ENCODE measurements at regions not wholly inside any gene's neighbourhood (a gene's known extent, or its start where the extent isn't known, plus 50 kb on each side); places are given as distances from the start of the nearest gene placed in this dataset.

DNA sequence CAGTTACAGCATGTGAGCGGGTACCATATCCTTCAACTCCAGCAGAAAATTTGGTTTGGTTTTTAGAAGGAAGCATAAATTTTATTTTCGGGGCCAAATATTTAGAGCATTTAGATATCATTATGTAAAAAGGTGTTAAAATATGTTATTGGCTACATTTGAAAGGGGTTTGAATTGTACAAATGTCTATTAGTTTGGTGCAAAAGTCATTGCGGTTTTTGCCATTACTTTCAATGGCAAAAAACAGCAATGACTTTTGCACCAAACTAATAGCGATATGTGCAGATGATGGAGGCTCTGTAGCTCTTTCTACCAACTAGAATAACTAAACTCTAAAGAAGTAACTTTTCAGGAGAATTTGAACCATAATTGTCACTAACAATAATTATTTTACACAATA lies 1666.2 kb upstream of the SLC39A10 start:
- no peak overlapping the region for H3K4me3 ChIP-seq (ENCODE audit: low read length in 2 of 2)

DNA sequence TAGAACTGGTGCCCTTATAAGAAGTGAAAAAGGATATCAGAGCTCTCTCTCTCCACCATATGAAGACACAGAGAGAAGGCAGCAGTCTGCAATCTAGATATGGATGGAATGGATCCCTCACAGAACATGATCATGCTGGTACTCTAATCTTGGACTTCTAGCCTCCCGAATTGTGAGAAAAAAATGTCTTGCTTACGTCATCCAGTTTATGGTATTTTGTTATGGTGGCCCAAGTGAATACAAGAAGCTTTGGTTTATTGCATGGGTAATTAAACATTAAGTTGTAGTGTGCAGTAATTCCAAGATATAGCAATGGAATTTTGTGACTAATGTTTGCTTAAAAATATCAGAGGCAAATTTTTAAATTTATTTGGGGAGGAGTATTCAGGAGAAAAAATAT lies 1667.4 kb upstream of the SLC39A10 start:
- H3K9ac ChIP-seq (ENCODE audit: low read length in 2 of 2): no peak overlapping the region
- no peak overlapping the region for H3K4me3 ChIP-seq (ENCODE audit: low read length in 2 of 2)
- no peaks in the 10 kb centered on the region for H3K27me3 ChIP-seq (ENCODE audit: control insufficient read depth in 1 of 2, insufficient read depth in 2 of 2, low read length in 2 of 2)
- H3K36me3 ChIP-seq (ENCODE audit: control insufficient read depth in 2 of 2, insufficient read depth in 2 of 2, low read length in 2 of 2): no peaks in the 10 kb centered on the region
- no peaks in the 10 kb centered on the region for H3K4me1 ChIP-seq (ENCODE audit: control insufficient read depth, insufficient read depth, low read length)
- no peaks in the 10 kb centered on the region for H3K9me3 ChIP-seq (ENCODE audit: control insufficient read depth in 2 of 2, low read length in 2 of 2)
- H3K27ac ChIP-seq (ENCODE audit: low read length): no peak overlapping the region

More for the DNA sequence above, 1666.2 kb upstream of the SLC39A10 start:
- Histone ChIP-seq H3K36me3 (ENCODE audit: control insufficient read depth in 2 of 2, insufficient read depth in 2 of 2, low read length in 2 of 2) (no peaks in the 10 kb centered on the region), H3K9ac (ENCODE audit: low read length in 2 of 2) (no peak overlapping the region), H3K27ac (ENCODE audit: low read length) (no peak overlapping the region), H3K4me1 (ENCODE audit: control insufficient read depth, insufficient read depth, low read length) (no peaks in the 10 kb centered on the region), H3K9me3 (ENCODE audit: control insufficient read depth in 2 of 2, low read length in 2 of 2) (no peaks in the 10 kb centered on the region), H3K27me3 (ENCODE audit: control insufficient read depth in 1 of 2, insufficient read depth in 2 of 2, low read length in 2 of 2) (no peaks in the 10 kb centered on the region)

DNA sequence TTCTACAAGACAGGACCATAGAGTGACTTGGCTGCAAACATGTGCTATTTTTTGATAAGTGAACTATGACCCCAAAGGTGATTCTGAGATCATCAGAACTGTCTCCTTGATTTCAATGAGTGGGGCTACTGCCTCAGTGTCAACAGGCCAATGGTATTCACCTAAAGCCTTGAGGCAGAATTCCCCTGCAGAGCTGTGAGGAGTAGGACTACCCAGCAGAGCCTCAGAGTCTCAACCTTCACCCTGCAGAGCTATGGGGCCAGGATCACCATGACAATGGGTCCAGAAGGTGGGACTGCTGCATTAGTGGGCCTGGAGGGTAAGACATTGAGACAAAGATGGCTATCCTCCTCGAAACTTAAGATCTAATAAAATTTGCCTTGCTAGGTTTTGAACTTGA lies 1668.2 kb upstream of the SLC39A10 start:
- no peaks in the 10 kb centered on the region for H3K4me1 ChIP-seq (ENCODE audit: control insufficient read depth, insufficient read depth, low read length)
- H3K27me3 ChIP-seq (ENCODE audit: control insufficient read depth in 1 of 2, insufficient read depth in 2 of 2, low read length in 2 of 2): no peaks in the 10 kb centered on the region
- no peaks in the 10 kb centered on the region for H3K36me3 ChIP-seq (ENCODE audit: control insufficient read depth in 2 of 2, insufficient read depth in 2 of 2, low read length in 2 of 2)
- H3K9ac ChIP-seq (ENCODE audit: low read length in 2 of 2): no peak overlapping the region
- no peaks in the 10 kb centered on the region for H3K9me3 ChIP-seq (ENCODE audit: control insufficient read depth in 2 of 2, low read length in 2 of 2)
- no peak overlapping the region for H3K4me3 ChIP-seq (ENCODE audit: low read length in 2 of 2)
- no peak overlapping the region for H3K27ac ChIP-seq (ENCODE audit: low read length)

DNA sequence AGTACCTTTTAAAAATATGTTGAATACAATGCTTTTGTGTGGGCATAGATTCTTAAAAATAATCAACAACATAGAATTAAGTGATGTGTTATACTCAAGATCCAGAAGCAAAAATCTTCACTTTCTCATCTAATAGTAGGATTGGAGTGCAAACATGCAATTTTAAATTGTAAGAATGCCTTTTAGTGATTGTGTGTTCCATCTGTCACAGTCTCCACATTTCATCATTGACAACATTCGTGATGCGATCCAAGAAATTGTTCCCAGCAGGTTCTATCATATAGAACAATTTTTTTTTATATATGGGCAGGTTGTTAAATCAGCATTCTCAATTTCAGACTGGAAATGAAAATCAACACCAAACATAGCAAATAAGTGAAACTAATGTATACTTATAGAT lies 1671.8 kb upstream of the SLC39A10 start:
- no peak overlapping the region for H3K27ac ChIP-seq (ENCODE audit: low read length)

DNA sequence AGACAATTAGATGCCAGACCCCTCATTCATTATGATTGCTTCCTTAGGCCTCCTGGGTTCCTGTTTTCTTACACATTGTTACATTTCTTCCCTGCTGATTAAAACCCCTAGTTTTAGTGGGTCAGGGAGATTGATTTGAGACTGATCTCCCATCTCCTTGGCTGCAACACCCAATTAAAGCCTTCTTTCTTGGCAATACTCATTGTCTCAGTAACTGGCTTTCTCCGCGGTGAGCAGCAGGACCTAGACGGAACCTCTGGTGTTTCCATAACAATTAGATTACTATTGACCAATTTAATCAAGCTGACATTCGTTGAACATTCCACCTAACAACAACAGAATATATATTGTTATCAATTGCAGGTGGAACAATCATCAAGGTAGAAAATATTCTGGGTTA lies 1676.4 kb upstream of the SLC39A10 start:
- Histone ChIP-seq H3K9ac (ENCODE audit: low read length in 2 of 2) (no peak overlapping the region), H3K4me1 (ENCODE audit: control insufficient read depth, insufficient read depth, low read length) (no peaks in the 10 kb centered on the region), H3K27ac (ENCODE audit: low read length) (no peak overlapping the region), H3K36me3 (ENCODE audit: control insufficient read depth in 2 of 2, insufficient read depth in 2 of 2, low read length in 2 of 2) (no peaks in the 10 kb centered on the region), H3K27me3 (ENCODE audit: control insufficient read depth in 1 of 2, insufficient read depth in 2 of 2, low read length in 2 of 2) (no peaks in the 10 kb centered on the region), H3K4me3 (ENCODE audit: low read length in 2 of 2) (no peak overlapping the region), H3K9me3 (ENCODE audit: control insufficient read depth in 2 of 2, low read length in 2 of 2) (no peaks in the 10 kb centered on the region)

More for the DNA sequence above, 1671.8 kb upstream of the SLC39A10 start:
- Histone ChIP-seq H3K36me3 (ENCODE audit: control insufficient read depth in 2 of 2, insufficient read depth in 2 of 2, low read length in 2 of 2) (no peaks in the 10 kb centered on the region), H3K4me1 (ENCODE audit: control insufficient read depth, insufficient read depth, low read length) (no peaks in the 10 kb centered on the region), H3K9me3 (ENCODE audit: control insufficient read depth in 2 of 2, low read length in 2 of 2) (no peaks in the 10 kb centered on the region), H3K9ac (ENCODE audit: low read length in 2 of 2) (no peak overlapping the region), H3K27me3 (ENCODE audit: control insufficient read depth in 1 of 2, insufficient read depth in 2 of 2, low read length in 2 of 2) (no peaks in the 10 kb centered on the region), H3K4me3 (ENCODE audit: low read length in 2 of 2) (no peak overlapping the region)

DNA sequence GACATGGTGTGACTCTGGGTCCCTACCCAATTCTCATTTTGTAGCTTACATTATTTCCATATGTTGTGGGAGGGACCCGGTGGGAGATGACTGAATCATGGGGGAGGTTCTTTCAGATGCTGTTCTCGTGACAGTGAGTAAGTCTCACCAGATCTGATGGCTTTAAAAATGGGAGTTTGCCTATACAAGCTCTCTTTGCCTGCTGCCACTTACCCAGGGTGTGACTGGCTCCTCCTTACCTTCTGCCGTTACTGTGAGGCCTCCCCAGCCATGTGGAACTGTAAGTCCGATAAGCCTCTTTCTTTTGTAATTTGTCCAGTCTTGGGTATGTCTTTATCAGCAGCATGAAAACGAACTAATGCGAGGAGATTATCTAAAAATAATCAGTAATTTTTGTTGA lies 1683.2 kb upstream of the SLC39A10 start:
- Histone ChIP-seq H3K4me3 (ENCODE audit: low read length in 2 of 2) (no peak overlapping the region), H3K27me3 (ENCODE audit: control insufficient read depth in 1 of 2, insufficient read depth in 2 of 2, low read length in 2 of 2) (no peaks in the 10 kb centered on the region), H3K9ac (ENCODE audit: low read length in 2 of 2) (no peak overlapping the region), H3K27ac (ENCODE audit: low read length) (no peak overlapping the region), H3K9me3 (ENCODE audit: control insufficient read depth in 2 of 2, low read length in 2 of 2) (no peaks in the 10 kb centered on the region), H3K36me3 (ENCODE audit: control insufficient read depth in 2 of 2, insufficient read depth in 2 of 2, low read length in 2 of 2) (no peaks in the 10 kb centered on the region), H3K4me1 (ENCODE audit: control insufficient read depth, insufficient read depth, low read length) (no peaks in the 10 kb centered on the region)

DNA sequence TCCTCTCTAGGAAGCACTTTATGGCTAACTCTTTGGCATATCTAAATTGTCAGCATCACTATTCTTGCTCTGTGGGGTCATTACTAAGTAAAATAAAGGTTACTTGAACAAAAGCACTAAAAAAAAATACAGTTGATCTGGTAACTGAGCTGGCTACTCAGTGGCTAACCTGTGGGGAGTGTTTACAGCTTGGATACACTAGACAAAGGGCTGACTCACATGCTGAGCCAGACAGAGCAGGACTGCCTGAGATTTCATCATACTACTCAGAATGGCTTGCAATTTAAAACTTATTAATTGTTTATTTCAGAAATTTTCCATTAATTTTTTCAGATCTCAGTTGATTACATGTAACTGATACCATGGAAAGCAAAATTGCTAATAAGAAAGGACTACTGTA lies 1690.4 kb upstream of the SLC39A10 start:
- Histone ChIP-seq H3K4me1 (ENCODE audit: control insufficient read depth, insufficient read depth, low read length) (no peaks in the 10 kb centered on the region), H3K9ac (ENCODE audit: low read length in 2 of 2) (no peak overlapping the region), H3K4me3 (ENCODE audit: low read length in 2 of 2) (no peak overlapping the region), H3K36me3 (ENCODE audit: control insufficient read depth in 2 of 2, insufficient read depth in 2 of 2, low read length in 2 of 2) (no peaks in the 10 kb centered on the region), H3K27me3 (ENCODE audit: control insufficient read depth in 1 of 2, insufficient read depth in 2 of 2, low read length in 2 of 2) (no peaks in the 10 kb centered on the region), H3K27ac (ENCODE audit: low read length) (no peak overlapping the region), H3K9me3 (ENCODE audit: control insufficient read depth in 2 of 2, low read length in 2 of 2) (no peaks in the 10 kb centered on the region)

DNA sequence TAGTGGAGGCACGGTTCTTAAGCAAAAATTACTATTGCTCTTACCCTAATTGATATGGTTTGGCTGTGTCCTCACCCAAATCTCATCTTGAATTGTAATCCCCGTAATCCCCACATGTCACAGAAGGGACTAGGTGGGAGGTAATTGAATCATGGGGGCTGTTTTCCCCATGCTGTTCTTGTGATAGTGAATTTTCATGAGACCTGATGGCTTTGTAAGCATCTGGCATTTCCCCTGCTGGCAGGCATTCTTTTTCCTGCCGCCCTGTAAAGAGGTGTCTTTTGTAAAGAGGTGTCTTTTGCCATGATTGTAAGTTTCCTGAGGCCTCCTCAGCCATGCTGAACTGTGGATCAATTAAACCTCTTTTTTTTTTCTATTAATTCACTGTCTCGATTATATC lies 1691.8 kb upstream of the SLC39A10 start:
- no peaks in the 10 kb centered on the region for H3K36me3 ChIP-seq (ENCODE audit: control insufficient read depth in 2 of 2, insufficient read depth in 2 of 2, low read length in 2 of 2)

DNA sequence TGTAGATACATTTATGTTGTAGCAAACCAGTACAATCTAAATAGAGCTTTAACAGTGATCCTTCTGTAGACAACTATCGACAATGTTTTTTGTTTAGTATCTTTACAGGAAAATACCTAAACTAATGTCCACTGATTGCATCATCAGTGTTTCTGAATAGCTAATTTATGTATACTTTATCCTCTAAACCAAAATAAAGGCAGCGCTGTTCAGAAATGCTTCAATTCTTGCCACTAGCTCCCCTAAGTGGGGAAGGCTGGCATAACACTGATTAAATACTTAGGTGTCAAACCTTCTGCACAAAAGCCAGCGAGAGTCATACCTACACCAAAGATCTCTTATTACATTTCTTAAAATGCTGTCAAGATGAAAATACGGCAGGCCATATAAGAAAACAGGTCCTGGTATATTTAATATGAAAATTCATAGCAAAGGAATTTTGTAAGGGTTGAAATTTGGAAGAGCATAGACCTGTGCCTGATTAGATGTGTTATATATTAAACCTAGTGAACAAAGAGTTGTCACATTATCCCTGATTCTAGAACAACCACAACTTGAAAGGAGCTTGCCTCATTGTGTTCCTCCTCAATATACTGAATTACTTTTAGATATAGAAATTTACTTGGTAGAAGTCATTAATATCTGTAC lies 1693.4 kb upstream of the SLC39A10 start:
- Histone ChIP-seq H3K4me1 (ENCODE audit: control insufficient read depth, insufficient read depth, low read length) (no peaks in the 10 kb centered on the region), H3K4me3 (ENCODE audit: low read length in 2 of 2) (no peak overlapping the region), H3K27me3 (ENCODE audit: control insufficient read depth in 1 of 2, insufficient read depth in 2 of 2, low read length in 2 of 2) (no peaks in the 10 kb centered on the region), H3K9ac (ENCODE audit: low read length in 2 of 2) (no peak overlapping the region), H3K9me3 (ENCODE audit: control insufficient read depth in 2 of 2, low read length in 2 of 2) (no peaks in the 10 kb centered on the region), H3K27ac (ENCODE audit: low read length) (no peak overlapping the region), H3K36me3 (ENCODE audit: control insufficient read depth in 2 of 2, insufficient read depth in 2 of 2, low read length in 2 of 2) (no peaks in the 10 kb centered on the region)

More for the DNA sequence above, 1691.8 kb upstream of the SLC39A10 start:
- Histone ChIP-seq H3K9me3 (ENCODE audit: control insufficient read depth in 2 of 2, low read length in 2 of 2) (no peaks in the 10 kb centered on the region), H3K27ac (ENCODE audit: low read length) (no peak overlapping the region), H3K4me3 (ENCODE audit: low read length in 2 of 2) (no peak overlapping the region), H3K27me3 (ENCODE audit: control insufficient read depth in 1 of 2, insufficient read depth in 2 of 2, low read length in 2 of 2) (no peaks in the 10 kb centered on the region), H3K4me1 (ENCODE audit: control insufficient read depth, insufficient read depth, low read length) (no peaks in the 10 kb centered on the region), H3K9ac (ENCODE audit: low read length in 2 of 2) (no peak overlapping the region)

DNA sequence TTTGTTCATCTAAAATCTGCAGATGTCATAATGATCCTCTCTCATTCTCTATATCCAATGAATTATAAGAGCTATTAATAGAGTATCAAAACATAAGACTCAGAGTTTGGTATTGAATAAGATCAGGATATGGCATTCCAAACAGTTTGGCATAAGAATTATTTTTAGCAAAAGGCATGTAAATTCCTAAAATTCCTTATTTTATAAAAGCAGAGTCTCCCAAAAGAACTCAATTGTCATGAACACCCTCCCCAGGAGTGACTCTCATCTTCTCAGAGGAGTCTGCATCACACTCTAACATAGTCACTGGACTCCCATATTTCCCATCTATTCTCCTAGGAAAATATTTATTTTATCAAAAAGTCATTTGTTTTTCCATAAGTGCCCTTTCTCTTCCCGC lies 1710.2 kb upstream of the SLC39A10 start:
- Histone ChIP-seq H3K36me3 (ENCODE audit: control insufficient read depth in 2 of 2, insufficient read depth in 2 of 2, low read length in 2 of 2) (no peaks in the 10 kb centered on the region), H3K27ac (ENCODE audit: low read length) (no peak overlapping the region), H3K4me3 (ENCODE audit: low read length in 2 of 2) (no peak overlapping the region), H3K4me1 (ENCODE audit: control insufficient read depth, insufficient read depth, low read length) (no peaks in the 10 kb centered on the region), H3K9ac (ENCODE audit: low read length in 2 of 2) (no peak overlapping the region), H3K27me3 (ENCODE audit: control insufficient read depth in 1 of 2, insufficient read depth in 2 of 2, low read length in 2 of 2) (no peaks in the 10 kb centered on the region), H3K9me3 (ENCODE audit: control insufficient read depth in 2 of 2, low read length in 2 of 2) (no peaks in the 10 kb centered on the region)

DNA sequence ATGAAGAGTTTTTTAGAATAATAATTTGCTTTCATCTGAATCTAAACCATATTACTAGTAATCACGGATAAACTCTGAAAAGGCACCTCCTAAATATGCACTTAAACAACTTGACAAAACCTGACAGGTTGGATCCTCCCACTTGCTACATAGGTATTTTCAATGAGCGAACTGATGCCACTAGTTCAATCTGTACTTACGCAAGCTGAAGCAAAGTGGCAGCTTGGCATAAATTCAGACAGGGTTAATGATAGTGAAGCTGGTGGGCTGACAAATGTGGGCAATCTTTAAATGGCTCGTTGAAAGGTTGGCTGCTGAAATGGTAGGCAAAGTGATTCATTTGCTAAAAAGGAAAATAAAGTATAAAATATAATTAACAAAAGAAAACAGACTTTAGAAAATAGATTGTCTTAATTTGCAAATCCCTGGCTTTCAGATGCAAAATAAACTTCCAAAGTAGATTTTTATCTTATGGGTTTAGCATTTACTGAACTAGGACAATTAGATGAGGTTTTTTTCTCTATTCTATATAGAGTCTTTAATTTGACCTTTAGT lies 1713.5 kb upstream of the SLC39A10 start:
- no peaks in the 10 kb centered on the region for H3K36me3 ChIP-seq (ENCODE audit: control insufficient read depth in 2 of 2, insufficient read depth in 2 of 2, low read length in 2 of 2)
- H3K27me3 ChIP-seq (ENCODE audit: control insufficient read depth in 1 of 2, insufficient read depth in 2 of 2, low read length in 2 of 2): no peaks in the 10 kb centered on the region
- no peaks in the 10 kb centered on the region for H3K9me3 ChIP-seq (ENCODE audit: control insufficient read depth in 2 of 2, low read length in 2 of 2)
- no peak overlapping the region for H3K27ac ChIP-seq (ENCODE audit: low read length)
- H3K4me1 ChIP-seq (ENCODE audit: control insufficient read depth, insufficient read depth, low read length): no peaks in the 10 kb centered on the region
- H3K9ac ChIP-seq (ENCODE audit: low read length in 2 of 2): no peak overlapping the region
- H3K4me3 ChIP-seq (ENCODE audit: low read length in 2 of 2): no peak overlapping the region

Measured in stomach smooth muscle (tissue), 2 donors.